ENCODE measurements at regions not wholly inside any gene's neighbourhood (a gene's known extent, or its start where the extent isn't known, plus 50 kb on each side); places are given as distances from the start of the nearest gene placed in this dataset.
A peak's percentile ranks its signal among the peaks of the same experiment; 100 is the strongest.

DNA sequence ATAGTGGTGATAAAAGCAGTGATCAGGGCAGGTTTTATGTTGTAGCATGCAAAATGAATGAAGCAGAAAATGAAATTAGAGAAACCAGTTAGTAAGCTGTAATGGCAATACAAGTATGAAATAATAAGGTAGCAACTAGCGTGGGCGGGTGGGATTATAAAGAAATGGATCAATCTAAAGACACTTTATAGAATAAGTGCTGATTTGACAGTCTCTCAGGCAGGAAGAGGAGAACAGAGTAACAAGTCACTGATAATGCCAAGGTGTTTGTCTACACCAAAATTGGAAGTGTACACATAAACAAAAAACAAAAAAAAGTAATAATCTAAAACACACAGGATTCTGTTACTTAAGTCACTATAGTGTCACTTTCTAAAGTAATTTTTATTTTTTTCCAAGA lies 51.0 kb upstream of the PCBP1 start:
- DNase-seq (ENCODE audit: low read depth), result no peak

DNA sequence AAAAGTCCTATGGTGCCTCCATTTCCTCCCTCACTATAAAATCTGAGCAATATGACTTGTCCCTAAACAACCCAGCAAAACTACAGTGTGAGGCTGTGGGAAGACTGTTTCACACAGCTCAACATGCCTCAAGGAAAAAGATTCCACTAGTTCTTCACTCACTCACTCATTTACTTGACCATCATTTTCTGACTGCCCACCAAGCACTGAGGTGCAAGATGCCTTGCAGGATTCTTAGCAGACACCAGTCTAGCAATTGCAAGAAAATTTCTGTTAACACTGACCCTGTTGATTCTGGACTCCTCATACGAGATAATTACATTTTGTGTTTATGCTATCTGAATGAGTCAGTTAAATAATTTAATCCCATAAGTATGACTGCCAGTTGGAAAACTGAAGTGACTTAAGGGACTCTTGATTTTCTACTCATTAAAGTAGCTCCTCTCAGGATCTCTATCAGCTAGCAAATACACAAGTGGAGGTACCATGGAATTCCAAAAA lies 51.9 kb upstream of the PCBP1 start:
- peak; percentile 19 for DNase-seq (ENCODE audit: low read depth)

DNA sequence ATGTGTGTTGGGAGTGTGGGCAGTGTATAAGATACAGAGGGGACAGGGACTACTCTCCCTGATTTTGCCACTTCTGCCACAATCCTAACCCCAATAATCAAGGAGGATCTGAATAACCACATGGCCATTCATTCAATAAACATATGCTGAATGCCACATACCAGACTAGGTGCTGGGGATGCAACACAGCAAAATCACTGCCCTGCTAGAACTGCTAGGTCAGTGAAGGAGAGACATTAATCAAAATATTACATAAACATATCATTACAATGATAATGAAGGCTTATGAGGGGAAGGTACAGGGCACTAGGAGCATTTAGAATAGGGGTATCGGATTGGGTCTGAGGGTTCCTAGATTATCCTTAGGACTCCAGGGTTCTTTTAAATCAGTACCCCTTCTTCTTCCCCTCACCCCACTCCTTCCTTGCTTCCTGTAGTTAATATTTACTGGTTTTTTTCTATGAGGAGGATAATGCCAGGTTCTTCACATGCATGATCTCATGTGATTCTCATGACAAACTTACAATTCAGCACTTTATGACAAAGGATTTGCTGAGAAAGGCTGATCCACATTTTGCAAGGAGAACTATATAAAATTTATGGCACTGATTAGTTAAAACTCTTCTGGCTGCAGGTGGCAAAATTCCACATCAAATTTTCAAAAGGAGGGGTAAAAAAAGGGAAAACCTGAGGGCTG lies 56.4 kb upstream of the PCBP1 start:
- no peak for DNase-seq (ENCODE audit: low read depth)

DNA sequence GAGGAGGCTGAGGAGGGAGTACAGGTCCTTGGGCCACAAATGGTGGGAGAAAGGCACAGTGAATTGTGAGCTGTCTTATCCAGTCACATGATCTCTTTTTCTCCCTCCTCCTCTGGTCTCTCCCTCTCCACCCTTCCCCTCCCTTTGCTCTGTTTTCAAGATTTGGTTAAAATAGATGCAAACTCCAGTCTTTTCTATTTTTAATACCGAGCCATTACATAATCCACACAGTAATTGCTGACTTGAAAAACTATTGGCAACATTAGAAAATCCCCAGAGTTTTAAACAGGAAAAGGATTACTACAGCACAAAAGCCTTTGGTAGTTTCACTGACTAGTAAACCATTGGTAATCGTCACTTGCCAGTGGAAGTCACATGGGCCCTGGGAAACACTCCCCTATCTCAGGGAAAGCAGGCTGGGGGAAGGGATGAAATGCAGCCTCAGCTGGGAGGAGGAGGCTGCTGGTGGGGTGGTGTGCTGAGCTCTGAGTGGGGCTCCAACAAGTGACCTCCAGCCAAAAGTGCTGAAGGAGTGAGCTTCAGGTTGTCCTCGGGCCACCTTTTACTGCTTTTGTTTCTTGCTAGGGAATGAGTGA lies 57.4 kb upstream of the PCBP1 start:
- peak; percentile 13 for DNase-seq (ENCODE audit: low read depth)

DNA sequence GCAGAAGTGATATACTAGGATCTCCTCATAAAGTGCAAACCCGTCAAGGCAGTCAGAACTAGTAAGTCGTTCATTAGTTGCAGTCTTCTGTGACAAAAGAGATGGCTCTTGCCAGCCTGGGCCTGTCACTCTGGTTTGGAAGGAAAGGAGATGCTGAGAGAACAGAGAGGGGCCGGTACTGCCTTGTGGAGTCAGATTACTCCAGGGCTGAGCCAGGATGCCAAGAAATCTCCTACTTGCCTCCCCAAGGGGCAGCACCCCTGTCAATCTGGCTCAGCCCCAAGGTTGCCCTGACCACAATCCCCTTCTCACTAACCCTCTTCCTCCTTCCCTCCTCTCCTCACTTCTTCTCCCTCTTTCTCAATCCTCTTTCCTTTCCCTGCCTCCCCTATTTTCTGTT lies 62.9 kb upstream of the ASPRV1 start:
- DNase-seq (ENCODE audit: low read depth), result peak; percentile 11

DNA sequence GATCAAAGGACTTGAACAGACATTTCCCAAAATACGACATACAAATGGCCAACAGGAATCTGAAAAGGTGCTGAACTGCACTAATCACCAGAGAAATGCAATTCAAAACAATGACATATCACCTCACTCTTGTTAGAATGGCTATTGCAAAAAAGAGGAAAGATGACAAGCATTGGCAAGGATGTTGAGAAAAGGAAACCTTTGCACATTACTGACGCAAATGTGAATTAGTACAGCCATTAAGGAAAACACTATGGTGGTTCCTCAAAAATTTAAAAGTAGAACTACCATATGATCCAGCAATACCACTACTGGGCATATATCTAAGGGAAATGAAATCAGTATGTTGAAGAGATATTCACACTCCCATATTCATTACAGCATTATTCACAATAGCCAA lies 57.7 kb upstream of the ASPRV1 start:
- no peak for DNase-seq (ENCODE audit: low read depth)

DNA sequence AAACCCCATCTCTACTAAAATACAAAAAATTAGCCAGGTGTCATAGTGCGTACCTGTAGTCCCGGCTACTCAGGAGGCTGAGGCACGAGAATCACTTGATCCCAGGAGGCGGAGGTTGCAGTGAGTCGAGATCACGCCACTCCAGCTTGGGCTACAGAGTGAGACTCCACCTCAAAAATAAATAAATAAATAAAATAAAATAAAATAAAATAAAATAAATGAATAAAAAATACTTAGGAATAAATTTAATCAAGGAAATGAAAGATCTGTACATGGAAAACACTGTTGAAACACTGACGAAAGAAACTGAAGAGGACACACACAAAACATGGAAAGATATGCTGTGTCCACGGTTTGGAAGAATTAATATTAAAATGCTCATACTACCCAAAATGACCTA lies 56.5 kb upstream of the ASPRV1 start:
- no peak for DNase-seq (ENCODE audit: low read depth)

DNA sequence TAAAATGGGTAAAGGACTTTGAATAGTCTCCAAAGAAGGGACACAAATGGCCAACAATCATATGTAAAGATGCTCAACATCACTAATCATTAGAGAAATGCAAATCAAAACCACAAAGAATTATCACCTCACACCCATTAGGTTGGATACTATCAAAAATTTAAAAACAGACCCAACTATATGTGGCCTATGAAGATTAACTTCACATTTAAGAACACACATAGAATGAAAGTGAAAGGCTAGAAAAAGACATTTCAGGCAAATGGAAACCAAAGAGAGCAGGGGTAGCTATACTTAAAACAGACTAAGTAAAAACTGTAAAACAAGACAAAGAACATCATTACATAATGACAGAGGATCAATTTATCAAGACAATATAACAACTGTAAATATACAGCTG lies 53.5 kb upstream of the ASPRV1 start:
- no peak for DNase-seq (ENCODE audit: low read depth)

DNA sequence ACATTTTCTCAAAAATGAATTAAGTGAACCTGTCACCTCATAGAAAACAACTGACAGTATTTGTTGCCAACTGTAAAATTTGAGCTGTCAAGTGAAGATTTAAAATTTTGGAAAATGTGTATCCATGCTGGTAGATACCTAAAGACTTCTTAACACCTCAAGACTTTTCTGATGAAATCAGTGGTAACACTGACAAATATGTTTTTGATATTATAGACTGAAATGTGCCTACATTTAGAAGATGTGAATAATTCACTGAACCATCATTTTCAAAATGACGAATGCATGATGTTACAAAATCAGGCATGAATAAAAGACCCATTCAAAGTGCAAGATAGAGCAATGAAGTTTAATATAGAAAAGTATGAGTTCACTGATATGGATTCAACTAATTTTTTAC lies 51.5 kb upstream of the ASPRV1 start:
- DNase-seq (ENCODE audit: low read depth), result no peak

DNA sequence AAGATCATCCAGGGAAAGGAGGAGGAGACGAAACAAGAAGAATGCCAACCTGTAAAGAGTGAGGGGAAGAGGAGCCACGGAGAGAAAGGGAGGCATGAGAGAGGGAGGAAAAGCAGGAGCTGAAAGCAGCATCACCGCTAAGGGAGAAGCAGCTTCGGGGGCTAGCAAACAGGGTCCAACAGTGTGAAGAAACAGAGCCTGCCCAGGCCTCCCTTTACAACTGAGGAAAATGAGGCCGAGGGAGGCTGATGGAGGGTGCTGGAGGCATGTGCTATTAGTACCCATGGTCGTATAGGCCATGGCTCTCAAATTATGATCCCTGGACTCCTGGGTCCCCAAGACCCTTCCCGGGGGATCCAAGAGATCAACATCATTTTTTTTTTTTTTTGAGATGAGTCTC lies 50.4 kb upstream of the ASPRV1 start:
- DNase-seq (ENCODE audit: low read depth), result no peak

DNA sequence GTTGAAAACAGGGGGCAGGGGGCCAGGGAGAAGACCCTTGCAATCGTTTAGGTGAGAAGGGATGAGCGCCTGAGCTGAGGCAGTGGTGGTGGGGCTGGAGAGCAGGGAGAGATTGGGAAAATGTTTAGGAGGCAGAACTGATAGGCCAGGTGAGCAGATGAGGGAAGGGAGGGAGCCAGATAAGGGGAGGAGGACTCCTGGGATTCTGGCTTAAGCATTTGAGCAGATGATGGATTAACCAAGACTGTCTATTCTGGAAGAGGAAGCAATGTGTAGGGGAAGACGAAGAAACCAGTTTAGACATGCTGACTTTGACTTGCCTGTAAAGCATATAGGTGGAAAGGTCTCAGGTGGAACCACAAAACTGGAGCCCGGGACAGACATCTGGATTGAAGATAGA lies 49.9 kb upstream of the ASPRV1 start:
- DNase-seq (ENCODE audit: low read depth), result no peak
